HG03457 (cell line): ENCODE measurements at regions not wholly inside any gene's neighbourhood (a gene's known extent, or its start where the extent isn't known, plus 50 kb on each side); places are given as distances from the start of the nearest gene placed in this dataset.
"Not testable (repeated sequence)": the region's sequence is repeated elsewhere in the genome, so short reads cannot be mapped to it uniquely, and the experiment has no call there.

Source experiments
- ATAC-seq: cut with Tn5 transposase; IDR thresholded peaks from one replicate; pipeline ENCODE4 v1.9.1; 2021; ENCODE audit warnings: moderate number of reproducible peaks; ENCODE audit not compliant: unreplicated experiment

GRCh38 chr3:124043023-124043422, 51.1 kb upstream of the ROPN1 start:
- ATAC-seq: no peak

- no peak for ATAC-seq
These were observed 53.0 kb upstream of the ROPN1 start for GRCh38 chr3:124044956-124045355.

GRCh38 chr3:124048967-124049798, 57.3 kb upstream of the ROPN1 start:
- no peak for ATAC-seq

GRCh38 chr3:124051636-124052035, 59.7 kb upstream of the ROPN1 start:
- ATAC-seq: no peak

GRCh38 chr3:124053871-124054270, 61.9 kb upstream of the ROPN1 start:
- no peak for ATAC-seq

- ATAC-seq: no peak
These were observed 64.9 kb upstream of the ROPN1 start for GRCh38 chr3:124056846-124057245.

- ATAC-seq: no peak
These were observed 65.5 kb upstream of the ROPN1 start for GRCh38 chr3:124057420-124057819.

GRCh38 chr3:124059580-124059979, 67.7 kb upstream of the ROPN1 start:
- no peak for ATAC-seq

- ATAC-seq: no peak
These were observed 71.4 kb upstream of the ROPN1 start for GRCh38 chr3:124063197-124063909.

- ATAC-seq: no peak
These were observed 72.1 kb upstream of the ROPN1 start for GRCh38 chr3:124064050-124064449.

GRCh38 chr3:124066543-124066942, 74.6 kb upstream of the ROPN1 start:
- not testable (repeated sequence) for ATAC-seq

- not testable (repeated sequence) for ATAC-seq
These were observed 77.8 kb upstream of the ROPN1 start for GRCh38 chr3:124069706-124070105.

- not testable (repeated sequence) for ATAC-seq
These were observed 83.2 kb upstream of the ROPN1 start for GRCh38 chr3:124075090-124075489.

- no peak for ATAC-seq
These were observed 83.8 kb upstream of the ROPN1 start for GRCh38 chr3:124075753-124076152.

- no peak for ATAC-seq
These were observed 84.3 kb upstream of the ROPN1 start for GRCh38 chr3:124076235-124076634.

GRCh38 chr3:124078953-124079911, 87.3 kb upstream of the ROPN1 start:
- no peak for ATAC-seq

- ATAC-seq: no peak
These were observed 88.0 kb upstream of the ROPN1 start for GRCh38 chr3:124079912-124080276.

- ATAC-seq: no peak
These were observed 90.4 kb upstream of the ROPN1 start for GRCh38 chr3:124082343-124082742.

GRCh38 chr3:124084022-124084881, 92.3 kb upstream of the ROPN1 start:
- ATAC-seq: no peak

GRCh38 chr3:124088801-124089200, 96.9 kb upstream of the ROPN1 start:
- no peak for ATAC-seq
